ENCODE measurements at regions not wholly inside any gene's neighbourhood (a gene's known extent, or its start where the extent isn't known, plus 50 kb on each side); places are given as distances from the start of the nearest gene placed in this dataset.

DNA sequence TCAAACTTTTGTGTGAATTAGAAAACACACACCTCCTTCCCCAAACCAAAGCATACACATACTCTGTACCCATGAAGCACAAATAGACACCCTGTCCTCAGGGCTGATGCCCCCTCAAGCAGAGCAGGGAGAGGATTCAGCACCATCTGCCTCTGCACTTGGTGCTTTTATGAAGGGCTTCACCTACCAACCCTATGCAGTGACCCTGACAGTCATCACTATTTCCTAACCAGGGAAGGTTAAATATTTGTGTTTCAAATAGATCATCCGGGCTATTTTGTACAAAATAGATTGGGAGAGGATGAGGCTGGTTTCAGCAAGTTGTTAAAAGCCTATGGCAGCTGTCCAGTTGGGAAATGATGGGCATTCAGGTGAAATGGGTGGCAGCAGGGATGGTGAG lies 396.2 kb downstream of the ZSWIM6 start:
- TF ChIP-seq EZH2phosphoT487 (IDR thresholded peaks at IDR 0.05; ENCODE audit: low read depth) = no peak
- TF ChIP-seq, protein P1, sequence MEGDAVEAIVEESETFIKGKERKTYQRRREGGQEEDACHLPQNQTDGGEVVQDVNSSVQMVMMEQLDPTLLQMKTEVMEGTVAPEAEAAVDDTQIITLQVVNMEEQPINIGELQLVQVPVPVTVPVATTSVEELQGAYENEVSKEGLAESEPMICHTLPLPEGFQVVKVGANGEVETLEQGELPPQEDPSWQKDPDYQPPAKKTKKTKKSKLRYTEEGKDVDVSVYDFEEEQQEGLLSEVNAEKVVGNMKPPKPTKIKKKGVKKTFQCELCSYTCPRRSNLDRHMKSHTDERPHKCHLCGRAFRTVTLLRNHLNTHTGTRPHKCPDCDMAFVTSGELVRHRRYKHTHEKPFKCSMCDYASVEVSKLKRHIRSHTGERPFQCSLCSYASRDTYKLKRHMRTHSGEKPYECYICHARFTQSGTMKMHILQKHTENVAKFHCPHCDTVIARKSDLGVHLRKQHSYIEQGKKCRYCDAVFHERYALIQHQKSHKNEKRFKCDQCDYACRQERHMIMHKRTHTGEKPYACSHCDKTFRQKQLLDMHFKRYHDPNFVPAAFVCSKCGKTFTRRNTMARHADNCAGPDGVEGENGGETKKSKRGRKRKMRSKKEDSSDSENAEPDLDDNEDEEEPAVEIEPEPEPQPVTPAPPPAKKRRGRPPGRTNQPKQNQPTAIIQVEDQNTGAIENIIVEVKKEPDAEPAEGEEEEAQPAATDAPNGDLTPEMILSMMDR (IDR thresholded peaks at IDR 0.05; ENCODE audit: low read depth, low read length) = no peak
- Histone ChIP-seq H3K79me2 (ENCODE audit: low read length) (no peaks in the 10 kb centered on the region), H3K9me3 (ENCODE audit: insufficient read depth, low read length) (no peaks in the 10 kb centered on the region)

DNA sequence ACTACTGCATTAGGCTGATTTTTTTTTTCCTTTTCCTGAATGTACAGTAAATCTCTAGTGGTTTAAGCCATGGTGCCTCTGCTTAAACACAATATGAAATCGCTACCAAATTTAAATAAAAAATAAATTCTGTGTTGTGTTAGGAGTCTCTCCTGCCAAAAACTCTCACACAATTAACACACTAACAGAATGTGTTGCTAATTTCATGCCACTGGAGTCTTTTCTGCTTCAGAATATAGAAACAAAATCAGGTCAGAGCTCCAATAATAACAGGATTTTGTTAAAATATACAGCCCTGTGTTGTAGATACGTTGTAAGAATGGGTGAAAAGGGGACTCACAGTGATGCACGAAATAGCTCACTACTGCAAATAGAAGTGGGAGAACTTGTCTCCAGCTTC lies 398.8 kb downstream of the ZSWIM6 start:
- Histone ChIP-seq H3K4me2 (ENCODE audit: low read length) (no peak overlapping the region), H3K27ac (ENCODE audit: low read length) (no peak overlapping the region), H3K79me2 (ENCODE audit: low read length) (no peaks in the 10 kb centered on the region), H2AFZ (ENCODE audit: low read depth, low read length) (no peak overlapping the region), H3K9me3 (ENCODE audit: insufficient read depth, low read length) (no peaks in the 10 kb centered on the region), H4K20me1 (ENCODE audit: insufficient read depth, low read length) (no peaks in the 10 kb centered on the region), H3K27me3 (ENCODE audit: low read depth, low read length) (no peaks in the 10 kb centered on the region), H3K9ac (ENCODE audit: low read length) (no peak overlapping the region), H3K4me1 (ENCODE audit: low read length) (no peaks in the 10 kb centered on the region), H3K36me3 (replicated peaks; ENCODE audit: low read depth, low read length) (no peaks in the 10 kb centered on the region), H3K4me3 (ENCODE audit: low read length) (no peak overlapping the region)
- TF ChIP-seq, protein P1 (IDR thresholded peaks at IDR 0.05; ENCODE audit: low read depth, low read length) = no peak
- no peak for TF ChIP-seq EZH2phosphoT487 (IDR thresholded peaks at IDR 0.05; ENCODE audit: low read depth)

More for the DNA sequence above, 396.2 kb downstream of the ZSWIM6 start:
- Histone ChIP-seq H3K4me3 (ENCODE audit: low read length) (no peak overlapping the region), H3K36me3 (replicated peaks; ENCODE audit: low read depth, low read length) (no peaks in the 10 kb centered on the region), H3K4me1 (ENCODE audit: low read length) (no peaks in the 10 kb centered on the region), H4K20me1 (ENCODE audit: insufficient read depth, low read length) (no peaks in the 10 kb centered on the region), H3K27ac (ENCODE audit: low read length) (no peak overlapping the region), H3K9ac (ENCODE audit: low read length) (no peak overlapping the region), H2AFZ (ENCODE audit: low read depth, low read length) (no peak overlapping the region), H3K27me3 (ENCODE audit: low read depth, low read length) (no peaks in the 10 kb centered on the region), H3K4me2 (ENCODE audit: low read length) (no peak overlapping the region)

DNA sequence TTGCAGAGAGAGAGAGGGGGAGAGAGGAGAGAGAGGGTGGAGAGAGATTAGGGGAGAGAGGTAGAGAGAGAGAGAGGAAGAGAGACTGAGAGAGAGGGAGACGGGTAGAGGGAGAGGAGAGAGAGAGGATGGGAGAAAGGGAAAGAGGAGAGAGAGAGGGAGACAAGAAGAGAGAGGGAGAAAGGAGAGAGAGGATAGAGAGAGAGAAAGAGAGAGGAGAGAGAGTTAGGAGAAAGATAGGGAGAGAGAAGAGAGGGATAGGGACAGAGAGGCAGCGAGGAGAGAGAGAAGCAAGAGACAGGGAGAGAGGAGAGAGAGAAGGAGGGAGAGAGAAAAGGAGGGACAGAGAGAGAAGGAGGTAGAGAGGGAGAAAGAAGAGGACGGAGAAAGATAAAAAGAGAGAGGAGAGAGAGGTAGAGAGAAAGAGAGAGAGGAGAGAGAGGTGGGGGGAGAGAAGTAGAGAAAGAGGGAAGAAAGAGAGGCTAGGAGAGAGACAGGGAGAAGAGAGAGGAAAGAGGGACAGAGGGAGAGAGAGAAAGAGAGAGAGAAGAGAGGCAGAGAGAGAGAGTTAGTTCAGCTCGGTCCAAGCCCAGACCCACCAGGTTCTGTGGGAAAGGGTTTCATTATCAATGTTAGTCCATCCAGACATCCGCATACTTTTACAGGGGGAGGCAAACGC lies 399.3 kb downstream of the ZSWIM6 start:
- no peak overlapping the region for H3K4me3 ChIP-seq (ENCODE audit: low read length)
- TF ChIP-seq, protein P1 (IDR thresholded peaks at IDR 0.05; ENCODE audit: low read depth, low read length) = no peak
- TF ChIP-seq EZH2phosphoT487 (IDR thresholded peaks at IDR 0.05; ENCODE audit: low read depth) = no peak
- no peaks in the 10 kb centered on the region for H3K9me3 ChIP-seq (ENCODE audit: insufficient read depth, low read length)
- H3K4me2 ChIP-seq (ENCODE audit: low read length) = no peak overlapping the region
- H2AFZ ChIP-seq (ENCODE audit: low read depth, low read length) = no peak overlapping the region
- H3K79me2 ChIP-seq (ENCODE audit: low read length) = no peaks in the 10 kb centered on the region
- no peak overlapping the region for H3K9ac ChIP-seq (ENCODE audit: low read length)
- H3K4me1 ChIP-seq (ENCODE audit: low read length) = no peaks in the 10 kb centered on the region
- H3K27ac ChIP-seq (ENCODE audit: low read length) = no peak overlapping the region
- no peaks in the 10 kb centered on the region for H3K27me3 ChIP-seq (ENCODE audit: low read depth, low read length)
- H4K20me1 ChIP-seq (ENCODE audit: insufficient read depth, low read length) = no peaks in the 10 kb centered on the region
- H3K36me3 ChIP-seq (replicated peaks; ENCODE audit: low read depth, low read length) = no peaks in the 10 kb centered on the region

DNA sequence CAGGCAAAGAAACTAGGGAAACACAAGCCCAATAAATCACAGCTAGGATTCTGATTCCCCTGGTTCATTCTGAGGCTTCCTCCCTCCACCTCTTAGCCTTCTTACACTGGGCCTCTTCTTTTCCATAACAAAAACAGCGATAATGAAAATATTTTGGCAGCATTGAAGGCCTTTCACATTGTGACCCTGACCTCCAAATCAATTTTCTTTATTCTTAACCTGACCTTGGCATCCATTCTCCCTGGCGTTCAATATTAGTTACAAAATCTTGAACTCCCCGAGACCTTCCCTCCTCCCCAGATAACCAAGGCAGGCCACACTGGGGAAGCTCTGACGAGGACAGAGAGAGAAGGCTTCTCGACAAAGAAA lies 399.9 kb downstream of the ZSWIM6 start:
- Histone ChIP-seq H3K9ac (ENCODE audit: low read length) (no peak overlapping the region), H4K20me1 (ENCODE audit: insufficient read depth, low read length) (no peaks in the 10 kb centered on the region), H3K9me3 (ENCODE audit: insufficient read depth, low read length) (no peaks in the 10 kb centered on the region), H3K79me2 (ENCODE audit: low read length) (no peaks in the 10 kb centered on the region), H2AFZ (ENCODE audit: low read depth, low read length) (no peak overlapping the region), H3K36me3 (replicated peaks; ENCODE audit: low read depth, low read length) (no peaks in the 10 kb centered on the region), H3K4me1 (ENCODE audit: low read length) (no peaks in the 10 kb centered on the region), H3K27me3 (ENCODE audit: low read depth, low read length) (no peaks in the 10 kb centered on the region), H3K27ac (ENCODE audit: low read length) (no peak overlapping the region), H3K4me2 (ENCODE audit: low read length) (no peak overlapping the region), H3K4me3 (ENCODE audit: low read length) (no peak overlapping the region)
- TF ChIP-seq, protein P1 (IDR thresholded peaks at IDR 0.05; ENCODE audit: low read depth, low read length) = no peak
- TF ChIP-seq EZH2phosphoT487 (IDR thresholded peaks at IDR 0.05; ENCODE audit: low read depth) = no peak

All from OCI-LY3 (cell line).